Transverse colon (tissue), 4 donors: ENCODE measurements at regions not wholly inside any gene's neighbourhood (a gene's known extent, or its start where the extent isn't known, plus 50 kb on each side); places are given as distances from the start of the nearest gene placed in this dataset.

Experiments used
- DNase-seq: peaks from one replicate; pipeline ENCODE4 v3.0.0-alpha.2; 2019
- H3K27ac ChIP-seq, 4 donors: fragments of 200-600 bp; sonication (generic); 2 replicates each; pipeline ENCODE4 v1.5.1; 2016 to 2018; ENCODE audit warnings: inconsistent platforms in 4 of 4
- H3K27me3 ChIP-seq: fragments of 200-600 bp; sonication (generic); 2 replicates; pipeline ENCODE4 v1.5.1; 2017; ENCODE audit warnings: inconsistent platforms
- H3K36me3 ChIP-seq, 4 donors: fragments of 200-600 bp; sonication (generic); 2 replicates each; pipeline ENCODE4 v1.5.1; 2017 to 2019; ENCODE audit warnings: inconsistent platforms in 4 of 4
- H3K4me1 ChIP-seq, 4 donors: fragments of 200-600 bp; sonication (generic); 2 replicates each; pipeline ENCODE4 v1.5.1; 2017 to 2020; ENCODE audit warnings: inconsistent platforms in 4 of 4
- H3K4me3 ChIP-seq, 4 donors: fragments of 200-600 bp; sonication (generic); 1 replicate in 1 of 4; 2 replicates in 3 of 4; pipeline versions ENCODE4 v1.5.1 to v1.6.1; 2017 to 2019; ENCODE audit warnings: inconsistent platforms in 4 of 4
- H3K9me3 ChIP-seq, 2 donors: fragments of 200-600 bp; sonication (generic); 2 replicates each; pipeline ENCODE4 v1.5.1; 2017 to 2019; ENCODE audit warnings: inconsistent platforms in 2 of 2
- EP300 ChIP-seq: sonication (generic); formaldehyde crosslinking; IDR thresholded peaks from one replicate; pipeline ENCODE4 v1.6.1; 2017; ENCODE audit warnings: antibody characterized with exemption, low read depth
- POLR2A ChIP-seq: fragments of 450-650 bp; IDR thresholded peaks from one replicate; pipeline ENCODE4 v1.6.1; 2016; ENCODE audit warnings: antibody characterized with exemption, mild to moderate bottlenecking, moderate library complexity
- POLR2AphosphoS5 ChIP-seq, 3 donors: sonication (generic); formaldehyde crosslinking; IDR thresholded peaks; one replicate each; pipeline ENCODE4 v1.6.1; 2016; ENCODE audit warnings: antibody characterized with exemption in 3 of 3
- WGBS, 2 donors: methylation state at CpG; one replicate each; pipeline ENCODE4 v1.1.5; 2018; ENCODE audit warnings: low coverage in 1 of 2; 5-methylcytosine and 5-hydroxymethylcytosine counted together
- in situ Hi-C, 4 donors: fragments of 200-750 bp; cut with MboI; loops; one replicate each; pipeline versions ENCODE4 v1.15.0 to v1.15.1; 2017; ENCODE audit warnings: low sequenced_read_pairs in 3 of 4, low pct_ligation_motif_present in 1 of 4, low pct_unique_long_range_greater_than_20kb in 1 of 4
- intact Hi-C: fragments of 100-400 bp; cut with DNase I; formaldehyde crosslinking; loops from one replicate; pipeline ENCODE4 v1.15.1; 2023; ENCODE audit warnings: low total_unique reads
- TF ChIP-seq, protein P1 (sequence below), 5 experiments: fragments of 200-600 bp in 3 of 5; fragments of 450-650 bp in 2 of 5; sonication (generic) in 3 of 5; IDR thresholded peaks; 1 replicate in 2 of 5; 2 replicates in 3 of 5; pipeline ENCODE4 v1.5.1; 2016 to 2017; ENCODE audit warnings: antibody characterized with exemption in 5 of 5, inconsistent platforms in 3 of 5, mild to moderate bottlenecking in 2 of 5, moderate library complexity in 1 of 5

DNA sequence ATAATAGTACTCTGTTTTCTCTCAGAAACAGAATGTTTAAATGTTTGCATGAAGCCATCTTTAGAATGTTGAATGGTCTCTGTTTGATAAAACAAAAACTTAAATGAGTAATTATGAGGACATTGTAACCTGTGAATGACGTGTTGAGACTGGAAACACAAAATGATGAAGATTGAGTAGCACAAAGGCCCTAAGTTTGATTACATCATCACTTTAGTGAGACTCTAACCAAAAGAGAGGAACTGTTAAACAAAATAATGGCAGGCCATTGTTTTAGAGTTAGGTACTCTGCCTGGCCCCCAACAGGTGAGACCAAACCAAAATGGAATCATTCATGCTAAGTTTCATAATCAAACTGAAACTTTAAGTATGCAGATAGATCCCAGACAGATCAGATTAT, 1561.7 kb upstream of the SLC39A10 start:
- Histone ChIP-seq H3K4me1 (no peaks in the 10 kb centered on the region), H3K36me3 (no peaks in the 10 kb centered on the region), H3K4me3 (no peak overlapping the region), H3K27ac (no peak overlapping the region), H3K27me3 (no peaks in the 10 kb centered on the region), H3K9me3 (no peaks in the 10 kb centered on the region)
- in situ Hi-C loops (no loop called here), intact Hi-C loops (no loop called here)
- no peak for DNase-seq
- no peak for TF ChIP-seq POLR2AphosphoS5 (IDR thresholded peaks at IDR 0.05)
- TF ChIP-seq, protein P1, sequence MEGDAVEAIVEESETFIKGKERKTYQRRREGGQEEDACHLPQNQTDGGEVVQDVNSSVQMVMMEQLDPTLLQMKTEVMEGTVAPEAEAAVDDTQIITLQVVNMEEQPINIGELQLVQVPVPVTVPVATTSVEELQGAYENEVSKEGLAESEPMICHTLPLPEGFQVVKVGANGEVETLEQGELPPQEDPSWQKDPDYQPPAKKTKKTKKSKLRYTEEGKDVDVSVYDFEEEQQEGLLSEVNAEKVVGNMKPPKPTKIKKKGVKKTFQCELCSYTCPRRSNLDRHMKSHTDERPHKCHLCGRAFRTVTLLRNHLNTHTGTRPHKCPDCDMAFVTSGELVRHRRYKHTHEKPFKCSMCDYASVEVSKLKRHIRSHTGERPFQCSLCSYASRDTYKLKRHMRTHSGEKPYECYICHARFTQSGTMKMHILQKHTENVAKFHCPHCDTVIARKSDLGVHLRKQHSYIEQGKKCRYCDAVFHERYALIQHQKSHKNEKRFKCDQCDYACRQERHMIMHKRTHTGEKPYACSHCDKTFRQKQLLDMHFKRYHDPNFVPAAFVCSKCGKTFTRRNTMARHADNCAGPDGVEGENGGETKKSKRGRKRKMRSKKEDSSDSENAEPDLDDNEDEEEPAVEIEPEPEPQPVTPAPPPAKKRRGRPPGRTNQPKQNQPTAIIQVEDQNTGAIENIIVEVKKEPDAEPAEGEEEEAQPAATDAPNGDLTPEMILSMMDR (IDR thresholded peaks at IDR 0.05), result no peak
- TF ChIP-seq EP300, result no peak
- no peak for TF ChIP-seq POLR2A
- WGBS, 2 donors, result 51 to 70% methylated on average over 1 of the region's 1 CpG

DNA sequence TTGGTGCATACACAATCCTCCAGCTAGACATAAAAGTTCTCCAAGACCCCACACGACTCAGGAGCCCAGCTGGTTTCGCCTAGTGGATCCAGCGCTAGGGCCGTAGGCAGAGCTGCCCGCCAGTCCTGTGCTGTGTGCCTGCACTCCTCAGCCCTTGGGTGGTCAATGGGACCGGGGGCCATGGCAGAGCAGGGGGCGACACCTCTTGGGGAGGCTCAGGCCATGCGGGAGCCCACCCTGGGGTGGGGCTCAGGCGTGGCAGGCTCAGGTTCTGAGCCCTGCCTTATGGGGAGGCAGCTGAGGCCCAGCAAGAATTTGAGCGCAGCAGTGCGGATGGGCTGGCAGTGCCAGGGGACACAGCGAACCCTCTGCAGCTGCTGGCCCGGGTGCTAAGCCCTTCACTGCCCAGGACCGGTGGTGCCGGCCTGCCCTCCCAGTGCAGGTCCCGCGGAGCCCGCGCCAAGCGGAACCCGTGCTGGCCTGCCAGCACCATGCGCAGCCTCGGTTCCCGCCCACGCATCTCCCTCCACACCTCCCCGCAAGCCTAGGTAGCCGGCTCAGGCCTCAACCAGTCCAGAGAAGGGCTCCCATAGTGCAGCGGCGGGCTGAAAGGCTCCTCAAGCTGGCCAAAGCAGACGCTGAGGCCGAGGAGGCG, 1566.6 kb upstream of the SLC39A10 start:
- Histone ChIP-seq H3K36me3 (no peaks in the 10 kb centered on the region), H3K4me3 (no peak overlapping the region), H3K27ac (no peak overlapping the region), H3K4me1 (no peaks in the 10 kb centered on the region), H3K27me3 (no peaks in the 10 kb centered on the region), H3K9me3 (no peaks in the 10 kb centered on the region)
- intact Hi-C loops (no loop called here), in situ Hi-C loops (no loop called here)
- no peak for TF ChIP-seq POLR2A
- 89% methylated on average over 27 of the region's 32 CpGs; no CpG with 5 or more reads in 1 of the 2 donors for WGBS, 2 donors
- DNase-seq, result no peak

- Histone ChIP-seq H3K36me3 (no peaks in the 10 kb centered on the region), H3K4me3 (no peak overlapping the region), H3K27ac (no peak overlapping the region), H3K27me3 (no peaks in the 10 kb centered on the region), H3K4me1 (no peaks in the 10 kb centered on the region), H3K9me3 (no peaks in the 10 kb centered on the region)
- DNase-seq, result no peak
- TF ChIP-seq EP300 (no peak), POLR2A (no peak)
- TF ChIP-seq, protein P1 (IDR thresholded peaks at IDR 0.05), result no peak
- intact Hi-C loops (no loop called here), in situ Hi-C loops (no loop called here)
- 46 to 74% methylated on average over 2 of the region's 2 CpGs for WGBS, 2 donors
These were observed 1569.7 kb upstream of the SLC39A10 start for GRCh38 chr2:194087089-194087958.

DNA sequence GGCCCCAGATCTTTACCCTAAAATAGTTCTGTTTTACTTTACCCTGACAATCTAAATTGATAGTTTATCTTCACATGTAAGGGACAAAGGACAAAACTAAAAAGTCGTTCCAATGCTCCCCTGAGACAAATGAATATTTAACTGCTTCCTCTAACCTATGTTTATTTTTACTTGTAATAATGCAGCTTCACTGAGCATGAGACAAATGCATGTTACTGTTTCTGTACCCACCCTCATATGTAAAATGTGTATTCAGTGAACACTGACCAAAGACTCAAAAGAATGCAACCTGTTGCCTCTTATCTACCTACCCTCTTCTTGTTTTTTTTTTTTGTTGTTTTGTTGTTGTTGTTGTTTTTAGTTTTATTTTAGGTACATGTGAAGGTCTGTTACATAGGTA, 1570.9 kb upstream of the SLC39A10 start:
- Histone ChIP-seq H3K27ac (no peak overlapping the region), H3K9me3 (no peaks in the 10 kb centered on the region), H3K4me1 (no peaks in the 10 kb centered on the region), H3K27me3 (no peaks in the 10 kb centered on the region), H3K4me3 (no peak overlapping the region), H3K36me3 (no peaks in the 10 kb centered on the region)
- in situ Hi-C loops (no loop called here), intact Hi-C loops (no loop called here)
- no peak for DNase-seq
- no peak for TF ChIP-seq POLR2AphosphoS5 (IDR thresholded peaks at IDR 0.05)
- no peak for TF ChIP-seq EP300
- TF ChIP-seq, protein P1 (IDR thresholded peaks at IDR 0.05), result no peak
- no peak for TF ChIP-seq POLR2A
- 21 to 50% methylated on average over 1 of the region's 1 CpG for WGBS, 2 donors
